Effector memory CD4-positive, alpha-beta T cell (primary cell): ENCODE measurements at regions not wholly inside any gene's neighbourhood (a gene's known extent, or its start where the extent isn't known, plus 50 kb on each side); places are given as distances from the start of the nearest gene placed in this dataset.

Experiments
- DNase-seq, 3 donors: peaks; one replicate each; pipeline ENCODE4 v3.0.0-alpha.2; 2020
- H3K27ac ChIP-seq: 2 replicates; pipeline ENCODE4 v1.7.0; 2013; ENCODE audit warnings: mild to moderate bottlenecking, low read length, moderate library complexity; ENCODE audit not compliant: insufficient read depth, poor library complexity, severe bottlenecking
- H3K27me3 ChIP-seq: replicated peaks from 2 replicates; pipeline ENCODE4 v1.7.0; 2013; ENCODE audit warnings: mild to moderate bottlenecking, low read length; ENCODE audit not compliant: insufficient read depth, control insufficient read depth, poor library complexity, severe bottlenecking
- H3K36me3 ChIP-seq: 2 replicates; pipeline ENCODE4 v1.7.0; 2013; ENCODE audit warnings: mild to moderate bottlenecking, low read length, moderate library complexity; ENCODE audit not compliant: control insufficient read depth, insufficient read depth
- H3K4me1 ChIP-seq: 2 replicates; pipeline ENCODE4 v1.7.0; 2013; ENCODE audit warnings: low read length, mild to moderate bottlenecking; ENCODE audit not compliant: control insufficient read depth, insufficient read depth, poor library complexity, severe bottlenecking
- H3K4me3 ChIP-seq: 2 replicates; pipeline ENCODE4 v1.7.0; 2013; ENCODE audit warnings: low read length, low read depth, mild to moderate bottlenecking; ENCODE audit not compliant: insufficient read depth, poor library complexity, severe bottlenecking
- H3K9me3 ChIP-seq: 2 replicates; pipeline ENCODE4 v1.7.0; 2013; ENCODE audit warnings: mild to moderate bottlenecking, low read length, moderate library complexity; ENCODE audit not compliant: control insufficient read depth

- H3K4me3 ChIP-seq: no peak overlapping the region
- no peaks in the 10 kb centered on the region for H3K36me3 ChIP-seq
- DNase-seq: no peak
- H3K27me3 ChIP-seq: no peaks in the 10 kb centered on the region
- no peaks in the 10 kb centered on the region for H3K4me1 ChIP-seq
- H3K9me3 ChIP-seq: no peaks in the 10 kb centered on the region
- no peak overlapping the region for H3K27ac ChIP-seq
Observed at GRCh38 chr15:26355472-26356074, 417.3 kb downstream of the GABRB3 start.

- Histone ChIP-seq H3K4me1 (no peaks in the 10 kb centered on the region), H3K9me3 (no peaks in the 10 kb centered on the region), H3K27me3 (no peaks in the 10 kb centered on the region), H3K27ac (no peak overlapping the region), H3K36me3 (no peaks in the 10 kb centered on the region), H3K4me3 (no peak overlapping the region)
- no peak for DNase-seq
Observed at GRCh38 chr15:26352909-26353308, 420.0 kb downstream of the GABRB3 start.

GRCh38 chr15:26352406-26352805 lies 420.5 kb downstream of the GABRB3 start:
- H3K27ac ChIP-seq: no peak overlapping the region
- H3K4me3 ChIP-seq: no peak overlapping the region
- no peak for DNase-seq
- H3K36me3 ChIP-seq: no peaks in the 10 kb centered on the region
- H3K27me3 ChIP-seq: no peaks in the 10 kb centered on the region
- no peaks in the 10 kb centered on the region for H3K9me3 ChIP-seq
- H3K4me1 ChIP-seq: no peaks in the 10 kb centered on the region

- Histone ChIP-seq H3K9me3 (no peaks in the 10 kb centered on the region), H3K4me3 (no peak overlapping the region), H3K27me3 (no peaks in the 10 kb centered on the region), H3K36me3 (no peaks in the 10 kb centered on the region), H3K4me1 (no peaks in the 10 kb centered on the region), H3K27ac (no peak overlapping the region)
- DNase-seq: no peak
Observed at GRCh38 chr15:26325495-26325894, 447.4 kb downstream of the GABRB3 start.

GRCh38 chr15:26323566-26323965 lies 449.3 kb downstream of the GABRB3 start:
- Histone ChIP-seq H3K4me1 (no peaks in the 10 kb centered on the region), H3K4me3 (no peak overlapping the region), H3K9me3 (no peaks in the 10 kb centered on the region), H3K27ac (no peak overlapping the region), H3K36me3 (no peaks in the 10 kb centered on the region), H3K27me3 (no peaks in the 10 kb centered on the region)
- no peak for DNase-seq

GRCh38 chr15:26318689-26319088 lies 454.2 kb downstream of the GABRB3 start:
- DNase-seq: no peak
- no peaks in the 10 kb centered on the region for H3K27me3 ChIP-seq
- H3K27ac ChIP-seq: no peak overlapping the region
- no peaks in the 10 kb centered on the region for H3K9me3 ChIP-seq
- H3K4me3 ChIP-seq: no peak overlapping the region
- no peaks in the 10 kb centered on the region for H3K36me3 ChIP-seq
- H3K4me1 ChIP-seq: no peaks in the 10 kb centered on the region

GRCh38 chr15:26314577-26314976 lies 451.4 kb upstream of the ATP10A start:
- H3K27ac ChIP-seq: no peak overlapping the region
- no peaks in the 10 kb centered on the region for H3K36me3 ChIP-seq
- no peaks in the 10 kb centered on the region for H3K9me3 ChIP-seq
- no peak overlapping the region for H3K4me3 ChIP-seq
- no peaks in the 10 kb centered on the region for H3K4me1 ChIP-seq
- no peaks in the 10 kb centered on the region for H3K27me3 ChIP-seq
- no peak for DNase-seq

- no peaks in the 10 kb centered on the region for H3K4me1 ChIP-seq
- no peaks in the 10 kb centered on the region for H3K36me3 ChIP-seq
- H3K4me3 ChIP-seq: no peak overlapping the region
- no peak overlapping the region for H3K27ac ChIP-seq
- H3K27me3 ChIP-seq: no peaks in the 10 kb centered on the region
- H3K9me3 ChIP-seq: no peaks in the 10 kb centered on the region
- no peak for DNase-seq
Observed at GRCh38 chr15:26311710-26312236, 448.6 kb upstream of the ATP10A start.

- no peak for DNase-seq
- H3K9me3 ChIP-seq: no peaks in the 10 kb centered on the region
- H3K4me1 ChIP-seq: no peaks in the 10 kb centered on the region
Observed at GRCh38 chr15:26298659-26299170, 435.6 kb upstream of the ATP10A start.

GRCh38 chr15:26298010-26298658 lies 435.0 kb upstream of the ATP10A start:
- Histone ChIP-seq H3K4me1 (no peaks in the 10 kb centered on the region), H3K9me3 (no peaks in the 10 kb centered on the region), H3K36me3 (no peaks in the 10 kb centered on the region), H3K27me3 (no peaks in the 10 kb centered on the region), H3K27ac (no peak overlapping the region), H3K4me3 (no peak overlapping the region)
- no peak for DNase-seq

More at GRCh38 chr15:26298659-26299170, 435.6 kb upstream of the ATP10A start:
- Histone ChIP-seq H3K4me3 (no peak overlapping the region), H3K27ac (no peak overlapping the region), H3K27me3 (no peaks in the 10 kb centered on the region), H3K36me3 (no peaks in the 10 kb centered on the region)
